ENCODE measurements at regions not wholly inside any gene's neighbourhood (a gene's known extent, or its start where the extent isn't known, plus 50 kb on each side); places are given as distances from the start of the nearest gene placed in this dataset.
"Not testable (repeated sequence)": the region's sequence is repeated elsewhere in the genome, so short reads cannot be mapped to it uniquely, and the experiment has no call there.

DNA sequence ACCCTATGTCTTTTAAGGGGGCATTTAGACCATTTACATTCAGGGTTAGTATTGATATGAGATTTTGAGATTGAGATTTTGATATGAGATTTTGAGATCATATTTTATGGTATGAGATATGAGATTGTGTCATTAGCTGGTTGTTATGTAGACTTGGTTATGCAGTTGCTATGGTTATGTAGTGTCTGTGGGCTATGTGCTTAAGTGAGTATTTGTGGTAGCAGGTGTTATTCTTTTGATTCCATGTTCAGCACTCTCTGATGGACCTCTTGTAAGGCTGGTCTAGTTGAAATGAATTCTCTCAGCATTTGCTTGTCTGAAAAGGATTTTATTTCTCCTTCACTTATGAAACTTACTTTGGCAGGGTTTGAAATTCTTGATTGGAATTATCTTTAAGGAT lies 225.4 kb downstream of the SATB1 start:
- DNase-seq, result no peak
- Histone ChIP-seq H3K9me3 (ENCODE audit: low read length) (no peaks in the 10 kb centered on the region), H3K36me3 (ENCODE audit: insufficient read depth, low read length) (no peaks in the 10 kb centered on the region), H3K27me3 (ENCODE audit: insufficient read depth, low read length, poor library complexity, severe bottlenecking) (no peaks in the 10 kb centered on the region), H3K4me3 (ENCODE audit: low read length) (no peak overlapping the region), H3K27ac (ENCODE audit: low read depth, low read length) (no peak overlapping the region), H3K4me1 (ENCODE audit: insufficient read depth, low read length) (no peaks in the 10 kb centered on the region)
- ChIA-PET CTCF (no interaction called here), POLR2A (no interaction called here)
- Mint-ChIP-seq H3K36me3 (peaks cover 0 to 20% (median 0%) of the 10 kb centered on the region in 3 donors), H3K4me3 (no peak overlapping the region), H3K9me3 (peaks cover 16 to 20% (median 18%) of the 10 kb centered on the region in 5 donors), H3K27ac (no peak overlapping the region), H3K4me1 (no peaks in the 10 kb centered on the region), H3K27me3 (peaks cover 2 to 30% of the 10 kb centered on the region in 2 donors)

DNA sequence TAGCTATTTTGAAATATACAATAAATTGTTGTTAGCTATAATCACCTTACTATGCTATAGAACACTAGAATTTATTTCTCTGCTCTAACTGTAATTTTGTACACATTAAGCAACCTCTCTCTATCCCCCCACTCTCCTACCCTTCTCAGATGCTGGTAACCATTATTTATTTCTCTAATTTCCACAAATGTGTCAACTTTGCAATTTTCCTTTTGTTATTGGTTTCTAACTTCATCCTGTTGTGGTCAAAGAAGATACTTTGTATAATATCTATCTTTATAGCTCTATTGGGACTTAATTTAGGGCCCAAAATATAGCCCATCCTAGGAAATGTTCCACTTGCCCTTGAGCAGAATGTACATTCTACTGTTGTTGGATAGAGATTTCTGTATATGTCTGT lies 229.3 kb downstream of the SATB1 start:
- POLR2A ChIA-PET, result no interaction called here
- Histone ChIP-seq H3K36me3 (ENCODE audit: insufficient read depth, low read length) (no peaks in the 10 kb centered on the region), H3K4me1 (ENCODE audit: insufficient read depth, low read length) (no peaks in the 10 kb centered on the region), H3K27ac (ENCODE audit: low read depth, low read length) (no peak overlapping the region), H3K4me3 (ENCODE audit: low read length) (no peak overlapping the region), H3K9me3 (ENCODE audit: low read length) (no peaks in the 10 kb centered on the region), H3K27me3 (ENCODE audit: insufficient read depth, low read length, poor library complexity, severe bottlenecking) (no peaks in the 10 kb centered on the region)
- Mint-ChIP-seq H3K9me3 (peaks cover 16 to 20% (median 18%) of the 10 kb centered on the region in 5 donors), H3K4me1 (no peaks in the 10 kb centered on the region), H3K27ac (no peak overlapping the region), H3K36me3 (peaks cover 0 to 20% (median 2%) of the 10 kb centered on the region in 3 donors), H3K27me3 (peaks cover 0 to 26% of the 10 kb centered on the region in 2 donors), H3K4me3 (no peak overlapping the region)
- DNase-seq, result no peak
- CTCF ChIA-PET, result no interaction called here

- H3K9me3 ChIP-seq (ENCODE audit: low read length), result no peaks in the 10 kb centered on the region
- no peaks in the 10 kb centered on the region for H3K4me1 Mint-ChIP-seq
- H3K4me3 ChIP-seq (ENCODE audit: low read length), result no peak overlapping the region
- no peak for DNase-seq
- no peak overlapping the region for H3K4me3 Mint-ChIP-seq
- ChIA-PET CTCF (no interaction called here), POLR2A (no interaction called here)
- no peaks in the 10 kb centered on the region for H3K4me1 ChIP-seq (ENCODE audit: insufficient read depth, low read length)
- H3K36me3 Mint-ChIP-seq, result peaks cover 0 to 15% (median 2%) of the 10 kb centered on the region in 3 donors
- peaks cover 12 to 16% (median 15%) of the 10 kb centered on the region in 5 donors for H3K9me3 Mint-ChIP-seq
- peaks cover 0 to 20% of the 10 kb centered on the region in 2 donors for H3K27me3 Mint-ChIP-seq
- no peak overlapping the region for H3K27ac ChIP-seq (ENCODE audit: low read depth, low read length)
- no peaks in the 10 kb centered on the region for H3K36me3 ChIP-seq (ENCODE audit: insufficient read depth, low read length)
- no peaks in the 10 kb centered on the region for H3K27me3 ChIP-seq (ENCODE audit: insufficient read depth, low read length, poor library complexity, severe bottlenecking)
- H3K27ac Mint-ChIP-seq, result no peak overlapping the region
These were observed 230.7 kb downstream of the SATB1 start for GRCh38 chr3:18194431-18194830.

- CTCF ChIA-PET, result no interaction called here
- no peak overlapping the region for H3K27ac ChIP-seq (ENCODE audit: low read depth, low read length)
- H3K4me1 ChIP-seq (ENCODE audit: insufficient read depth, low read length), result no peaks in the 10 kb centered on the region
- Mint-ChIP-seq H3K36me3 (peaks cover 0 to 2% (median 0%) of the 10 kb centered on the region in 3 donors), H3K27ac (no peak overlapping the region), H3K9me3 (peaks cover 0 to 2% (median 0%) of the 10 kb centered on the region in 5 donors), H3K4me1 (no peaks in the 10 kb centered on the region), H3K27me3 (peaks cover 2 to 12% of the 10 kb centered on the region in 2 donors), H3K4me3 (no peak overlapping the region)
- no peaks in the 10 kb centered on the region for H3K36me3 ChIP-seq (ENCODE audit: insufficient read depth, low read length)
- no peak for DNase-seq
- no peaks in the 10 kb centered on the region for H3K27me3 ChIP-seq (ENCODE audit: insufficient read depth, low read length, poor library complexity, severe bottlenecking)
- H3K9me3 ChIP-seq (ENCODE audit: low read length), result no peaks in the 10 kb centered on the region
- H3K4me3 ChIP-seq (ENCODE audit: low read length), result no peak overlapping the region
- POLR2A ChIA-PET, result no interaction called here
These were observed 234.5 kb downstream of the SATB1 start for GRCh38 chr3:18190646-18191045.

GRCh38 chr3:18189282-18190050 lies 235.7 kb downstream of the SATB1 start:
- peaks cover 2 to 18% of the 10 kb centered on the region in 2 donors for H3K27me3 Mint-ChIP-seq
- Histone ChIP-seq H3K4me3 (ENCODE audit: low read length) (no peak overlapping the region), H3K9me3 (ENCODE audit: low read length) (no peaks in the 10 kb centered on the region), H3K27ac (ENCODE audit: low read depth, low read length) (no peak overlapping the region), H3K27me3 (ENCODE audit: insufficient read depth, low read length, poor library complexity, severe bottlenecking) (no peaks in the 10 kb centered on the region), H3K36me3 (ENCODE audit: insufficient read depth, low read length) (no peaks in the 10 kb centered on the region), H3K4me1 (ENCODE audit: insufficient read depth, low read length) (no peaks in the 10 kb centered on the region)
- H3K4me1 Mint-ChIP-seq, result no peaks in the 10 kb centered on the region
- H3K4me3 Mint-ChIP-seq, result no peak overlapping the region
- no peak for DNase-seq
- no peaks in the 10 kb centered on the region for H3K36me3 Mint-ChIP-seq
- peaks cover 0 to 3% (median 0%) of the 10 kb centered on the region in 5 donors for H3K9me3 Mint-ChIP-seq
- ChIA-PET POLR2A (no interaction called here), CTCF (no interaction called here)
- H3K27ac Mint-ChIP-seq, result no peak overlapping the region

GRCh38 chr3:18188491-18188890 lies 236.6 kb downstream of the SATB1 start:
- CTCF ChIA-PET, result no interaction called here
- no peak overlapping the region for H3K4me3 ChIP-seq (ENCODE audit: low read length)
- H3K4me1 ChIP-seq (ENCODE audit: insufficient read depth, low read length), result no peaks in the 10 kb centered on the region
- H3K9me3 ChIP-seq (ENCODE audit: low read length), result no peaks in the 10 kb centered on the region
- no peaks in the 10 kb centered on the region for H3K4me1 Mint-ChIP-seq
- no peaks in the 10 kb centered on the region for H3K27me3 ChIP-seq (ENCODE audit: insufficient read depth, low read length, poor library complexity, severe bottlenecking)
- H3K27ac ChIP-seq (ENCODE audit: low read depth, low read length), result no peak overlapping the region
- POLR2A ChIA-PET, result no interaction called here
- H3K9me3 Mint-ChIP-seq, result peaks cover 0 to 3% (median 0%) of the 10 kb centered on the region in 5 donors
- H3K4me3 Mint-ChIP-seq, result no peak overlapping the region
- H3K36me3 ChIP-seq (ENCODE audit: insufficient read depth, low read length), result no peaks in the 10 kb centered on the region
- peaks cover 2 to 22% of the 10 kb centered on the region in 2 donors for H3K27me3 Mint-ChIP-seq
- H3K36me3 Mint-ChIP-seq, result no peaks in the 10 kb centered on the region
- no peak overlapping the region for H3K27ac Mint-ChIP-seq
- DNase-seq, result no peak

DNA sequence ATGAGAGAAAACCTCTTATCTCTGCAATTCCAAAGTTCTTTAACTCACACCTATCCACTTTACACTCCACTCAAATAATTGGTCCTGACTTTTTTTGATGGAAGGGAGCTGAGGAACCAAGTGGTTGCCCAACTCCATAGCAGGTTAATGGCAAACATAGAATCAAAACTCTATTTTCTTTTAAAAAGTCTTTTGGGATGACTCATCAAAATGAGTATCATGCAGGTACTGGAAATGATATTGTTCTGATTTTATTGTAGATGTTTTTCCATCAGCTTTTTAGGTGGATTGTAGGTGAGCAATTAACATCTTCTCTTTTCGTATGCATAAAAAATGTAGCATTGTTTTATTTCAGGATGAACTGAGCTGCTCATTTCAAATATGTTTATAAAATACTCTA lies 239.5 kb downstream of the SATB1 start:
- CTCF ChIA-PET, result no interaction called here
- H3K36me3 ChIP-seq (ENCODE audit: insufficient read depth, low read length), result no peaks in the 10 kb centered on the region
- no peak for DNase-seq
- POLR2A ChIA-PET, result no interaction called here
- no peak overlapping the region for H3K4me3 Mint-ChIP-seq
- no peaks in the 10 kb centered on the region for H3K4me1 ChIP-seq (ENCODE audit: insufficient read depth, low read length)
- H3K27ac ChIP-seq (ENCODE audit: low read depth, low read length), result no peak overlapping the region
- H3K27me3 ChIP-seq (ENCODE audit: insufficient read depth, low read length, poor library complexity, severe bottlenecking), result no peaks in the 10 kb centered on the region
- H3K4me3 ChIP-seq (ENCODE audit: low read length), result no peak overlapping the region
- peaks cover 0 to 2% (median 0%) of the 10 kb centered on the region in 3 donors for H3K36me3 Mint-ChIP-seq
- H3K27me3 Mint-ChIP-seq, result peaks cover 5 to 22% of the 10 kb centered on the region in 2 donors
- H3K27ac Mint-ChIP-seq, result no peak overlapping the region
- H3K4me1 Mint-ChIP-seq, result no peaks in the 10 kb centered on the region
- H3K9me3 ChIP-seq (ENCODE audit: low read length), result no peaks in the 10 kb centered on the region
- H3K9me3 Mint-ChIP-seq, result peaks cover 0 to 3% (median 0%) of the 10 kb centered on the region in 5 donors

GRCh38 chr3:18182923-18183322 lies 242.2 kb downstream of the SATB1 start:
- H3K4me3 ChIP-seq (ENCODE audit: low read length); DNase-seq; H3K36me3 Mint-ChIP-seq; H3K9me3 ChIP-seq (ENCODE audit: low read length); H3K36me3 ChIP-seq (ENCODE audit: insufficient read depth, low read length); H3K27ac ChIP-seq (ENCODE audit: low read depth, low read length); POLR2A ChIA-PET; H3K9me3 Mint-ChIP-seq; H3K4me3 Mint-ChIP-seq; CTCF ChIA-PET; H3K4me1 Mint-ChIP-seq; H3K27ac Mint-ChIP-seq; H3K27me3 ChIP-seq (ENCODE audit: insufficient read depth, low read length, poor library complexity, severe bottlenecking); H3K4me1 ChIP-seq (ENCODE audit: insufficient read depth, low read length): not testable (repeated sequence)
- peaks cover 6 to 18% of the 10 kb centered on the region in 2 donors for H3K27me3 Mint-ChIP-seq
